HG03457 (cell line): ENCODE measurements at regions not wholly inside any gene's neighbourhood (a gene's known extent, or its start where the extent isn't known, plus 50 kb on each side); places are given as distances from the start of the nearest gene placed in this dataset.
"Not testable (repeated sequence)": the region's sequence is repeated elsewhere in the genome, so short reads cannot be mapped to it uniquely, and the experiment has no call there.

Source experiments
- ATAC-seq: cut with Tn5 transposase; IDR thresholded peaks from one replicate; pipeline ENCODE4 v1.9.1; 2021; ENCODE audit warnings: moderate number of reproducible peaks; ENCODE audit not compliant: unreplicated experiment

DNA sequence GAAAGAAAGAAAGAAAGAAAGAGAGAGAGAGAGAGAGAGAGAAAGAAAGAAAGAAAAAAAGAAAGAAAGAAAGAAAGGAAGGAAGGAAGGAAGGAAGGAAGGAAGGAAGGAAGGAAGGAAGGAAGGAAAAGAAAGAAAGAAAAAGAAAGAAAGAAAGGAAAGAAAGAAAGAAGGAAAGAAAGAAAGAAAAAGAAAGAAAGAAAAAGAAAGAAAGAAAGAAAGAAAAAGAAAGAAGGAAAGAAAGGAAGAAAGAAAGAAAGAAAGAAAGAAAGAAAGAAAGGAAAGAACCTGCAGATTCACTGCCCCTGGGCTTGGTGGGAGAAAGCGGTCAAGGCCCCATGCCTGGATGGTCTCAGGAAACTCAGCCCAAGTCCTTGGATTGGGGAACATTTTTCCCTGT is 1426.2 kb downstream of the BRD1 start:
- ATAC-seq: not testable (repeated sequence)

DNA sequence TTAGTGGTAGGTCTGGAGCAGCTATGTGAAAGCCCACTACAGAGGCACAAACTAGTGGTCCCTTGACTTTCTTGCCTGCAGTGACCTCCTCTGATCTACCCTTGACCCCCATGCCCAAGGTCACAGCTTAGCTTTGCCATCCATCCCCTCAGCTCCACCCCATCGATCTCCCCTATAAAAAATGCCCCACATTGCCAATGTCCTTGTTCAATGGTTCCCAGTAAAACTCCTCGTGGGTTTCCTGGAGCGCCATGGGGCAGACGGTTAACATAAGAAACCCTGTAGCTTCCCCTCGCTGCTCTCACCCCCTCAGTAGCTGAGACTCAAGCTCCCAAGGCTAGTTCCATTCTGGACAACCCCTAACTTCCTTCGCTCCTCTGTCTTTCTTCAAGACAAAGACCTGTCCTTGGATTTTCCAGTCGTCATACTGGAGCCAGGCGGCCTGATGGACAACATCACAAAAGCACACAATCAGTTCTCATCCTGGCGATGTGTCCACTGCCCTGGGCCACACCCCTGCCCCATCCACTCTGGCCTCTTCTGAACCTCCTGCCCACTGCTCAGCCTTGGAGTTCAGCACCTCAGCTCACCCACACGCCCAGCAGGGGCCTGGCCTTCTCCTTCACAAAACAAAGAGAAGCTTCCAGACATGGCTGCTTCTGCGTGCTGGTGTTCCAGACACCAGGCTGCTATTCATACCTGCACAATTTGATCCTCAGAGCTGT is 1429.3 kb downstream of the BRD1 start:
- ATAC-seq: no peak

DNA sequence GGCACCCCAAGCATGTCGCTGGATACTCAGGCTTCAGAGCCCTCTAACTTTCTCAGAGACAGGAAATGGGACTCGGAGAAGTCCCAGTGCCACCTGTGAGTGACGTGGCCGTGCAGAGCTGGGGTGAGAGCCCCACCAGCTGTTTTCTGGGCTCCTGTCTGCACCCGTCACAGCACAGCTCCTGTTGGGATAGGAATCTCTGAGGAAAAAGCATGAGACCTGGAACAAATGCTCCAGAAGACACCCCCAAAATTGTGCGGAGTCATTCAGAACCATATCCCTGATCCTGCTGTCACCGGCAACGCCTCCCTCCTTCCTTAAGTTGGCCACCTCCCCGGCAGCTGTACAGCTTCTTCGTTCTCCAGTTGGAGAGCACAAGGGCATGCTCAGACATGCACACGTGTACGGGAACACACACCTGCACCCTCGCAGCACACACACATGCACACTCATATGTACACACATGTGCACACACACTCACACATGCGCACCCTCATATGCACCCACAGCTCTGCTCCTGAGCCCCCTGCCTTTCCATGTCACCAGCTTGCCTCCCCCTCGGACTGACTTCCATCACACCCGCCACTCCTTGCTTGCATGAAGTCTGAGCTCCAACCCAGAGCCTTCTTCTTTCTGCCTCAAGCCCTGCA is 1430.0 kb downstream of the BRD1 start:
- no peak for ATAC-seq

- no peak for ATAC-seq
These were observed 1430.7 kb downstream of the BRD1 start for GRCh38 chr22:48396785-48397530.

DNA sequence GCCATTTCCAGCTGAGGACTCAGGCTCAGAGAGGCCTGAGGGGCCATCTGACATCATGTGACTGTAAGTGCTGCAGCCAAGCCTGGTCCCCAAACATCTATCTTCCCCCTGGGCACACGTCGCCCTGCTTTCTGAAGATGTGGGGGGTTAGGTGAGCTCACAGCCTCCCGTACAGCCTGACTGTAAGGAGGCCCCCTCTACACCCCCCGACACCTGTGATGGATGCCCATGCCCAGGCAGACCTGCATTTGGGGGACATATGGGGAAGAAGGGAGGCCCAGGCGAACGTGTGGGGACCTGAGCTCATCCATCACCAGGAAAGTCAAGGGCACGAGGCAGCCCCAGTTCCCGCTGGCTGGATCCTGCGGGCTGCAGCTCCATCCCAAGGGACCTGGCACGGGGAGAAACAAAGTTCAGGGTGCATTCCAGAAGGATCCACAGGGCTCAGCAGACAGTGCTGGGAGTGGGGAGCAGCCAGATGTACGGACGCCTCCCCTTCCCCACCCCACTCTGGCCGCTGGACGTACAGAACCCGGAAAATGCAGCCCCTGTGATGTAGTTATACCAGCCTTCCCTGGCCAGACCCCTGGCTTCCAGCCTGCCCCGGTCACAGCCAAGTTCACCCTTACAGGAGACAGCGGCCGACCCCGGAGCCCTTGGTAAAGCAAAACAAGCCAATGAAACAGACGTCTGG is 1431.4 kb downstream of the BRD1 start:
- ATAC-seq: no peak

DNA sequence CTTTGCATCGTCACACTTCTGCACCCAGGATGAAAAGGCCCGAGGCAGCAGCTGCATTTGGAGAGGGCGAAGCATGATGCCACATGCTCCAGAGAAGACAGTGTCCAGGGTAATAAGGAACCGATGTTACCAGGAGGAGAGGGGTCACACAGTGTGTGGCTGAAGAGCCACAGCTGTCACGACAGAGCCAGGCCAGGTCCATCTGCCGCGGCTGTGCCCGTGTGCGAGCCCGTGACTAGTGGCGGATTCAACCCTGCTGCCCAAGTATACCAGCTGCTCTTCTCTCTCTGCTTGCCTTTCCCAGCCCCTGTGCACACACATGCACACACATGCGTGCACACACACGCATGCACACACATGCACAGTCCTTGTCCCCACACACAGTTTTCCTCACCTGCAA is 1432.5 kb downstream of the BRD1 start:
- no peak for ATAC-seq

DNA sequence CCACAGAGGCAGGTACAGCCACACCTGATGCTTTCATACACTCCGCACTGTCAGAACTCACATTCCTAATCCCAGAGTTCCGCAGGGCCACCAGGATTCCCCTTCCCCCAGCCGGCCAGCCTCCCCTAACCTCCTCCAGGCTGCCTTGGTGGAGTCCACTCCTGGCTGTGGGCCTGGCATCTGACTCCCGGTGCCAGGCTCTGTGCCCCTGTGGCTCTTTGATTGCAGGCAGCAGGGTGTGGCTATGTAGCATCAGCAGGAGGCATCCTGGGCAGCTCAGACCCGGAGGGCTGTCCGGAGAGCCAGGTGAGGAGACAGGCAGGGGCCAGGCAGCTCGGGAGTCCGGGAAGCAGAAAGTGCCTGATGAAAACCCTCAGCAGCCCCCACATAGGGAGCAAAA is 1432.9 kb downstream of the BRD1 start:
- no peak for ATAC-seq

GRCh38 chr22:48393885-48394284 is 1433.8 kb downstream of the BRD1 start:
- no peak for ATAC-seq

DNA sequence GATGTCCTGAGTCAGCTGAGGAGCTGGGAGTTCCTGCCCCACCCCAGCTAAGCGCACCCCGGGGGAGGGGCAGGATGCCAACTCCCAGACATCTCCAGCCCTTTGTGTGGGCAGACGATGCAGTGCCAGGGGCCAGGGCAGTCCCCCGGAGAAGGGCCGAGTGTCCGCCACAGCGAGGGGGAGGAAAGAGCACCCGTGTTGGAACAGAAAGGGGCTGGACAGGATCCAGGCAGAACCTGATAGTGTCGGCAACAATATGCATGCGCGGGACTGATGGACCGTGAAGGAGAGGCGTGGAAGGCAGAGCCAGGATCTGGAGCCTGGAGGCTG is 1434.7 kb downstream of the BRD1 start:
- no peak for ATAC-seq

GRCh38 chr22:48391820-48392219 is 1435.9 kb downstream of the BRD1 start:
- no peak for ATAC-seq

- no peak for ATAC-seq
These were observed 1436.4 kb downstream of the BRD1 start for GRCh38 chr22:48391171-48391711.

DNA sequence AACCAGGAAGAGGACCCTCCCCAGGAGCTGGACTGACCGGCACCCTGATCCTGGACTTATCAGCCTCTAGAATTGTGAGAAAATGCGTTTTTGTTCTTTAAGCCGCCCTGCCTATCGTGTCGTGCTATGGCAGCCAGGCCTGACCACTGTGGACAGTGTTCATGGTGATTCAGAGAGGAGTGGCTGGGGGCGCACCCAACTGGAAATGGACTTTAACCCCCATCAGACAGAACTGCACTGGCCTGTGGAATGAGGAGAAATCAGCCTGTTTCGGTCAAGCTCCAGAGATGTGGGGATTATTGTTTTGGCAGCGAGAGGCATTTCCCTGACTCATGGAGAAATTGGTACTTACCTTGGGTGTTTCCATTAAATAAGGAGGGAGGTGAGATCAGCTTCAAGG is 1437.8 kb downstream of the BRD1 start:
- no peak for ATAC-seq

GRCh38 chr22:48382197-48382596 is 1445.5 kb downstream of the BRD1 start:
- ATAC-seq: no peak

DNA sequence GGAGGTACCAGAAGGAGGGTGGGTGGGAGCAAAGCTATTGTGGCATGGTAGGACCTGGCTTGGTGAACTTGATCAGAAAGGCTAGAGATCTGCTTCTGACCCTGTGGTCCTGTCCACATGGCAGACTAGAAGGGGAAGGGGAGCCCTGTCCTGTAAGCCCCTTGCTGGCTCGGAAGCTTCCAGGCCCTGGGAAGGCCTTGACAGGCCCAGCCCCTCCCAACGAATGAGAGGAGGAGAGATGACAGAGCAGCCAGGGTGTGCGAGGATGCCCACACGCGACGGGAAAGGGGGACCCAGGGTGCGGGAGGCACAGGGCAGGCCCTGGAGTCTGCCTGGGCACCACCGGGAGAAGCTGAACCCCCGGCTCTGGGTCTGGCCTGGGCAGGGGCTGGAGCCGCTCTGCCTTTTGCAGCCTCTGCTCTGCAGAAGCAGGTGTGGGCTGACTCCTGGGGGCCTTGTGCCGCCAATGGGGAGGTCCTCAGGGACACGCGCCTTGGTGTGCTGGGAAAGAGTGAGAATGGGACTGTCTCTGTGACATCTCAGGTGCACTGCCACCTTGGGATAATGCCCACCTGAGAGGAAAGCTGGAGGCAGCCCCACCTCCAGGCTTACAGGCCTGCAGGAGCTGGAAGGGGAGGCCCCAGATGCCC is 1447.5 kb downstream of the BRD1 start:
- no peak for ATAC-seq

DNA sequence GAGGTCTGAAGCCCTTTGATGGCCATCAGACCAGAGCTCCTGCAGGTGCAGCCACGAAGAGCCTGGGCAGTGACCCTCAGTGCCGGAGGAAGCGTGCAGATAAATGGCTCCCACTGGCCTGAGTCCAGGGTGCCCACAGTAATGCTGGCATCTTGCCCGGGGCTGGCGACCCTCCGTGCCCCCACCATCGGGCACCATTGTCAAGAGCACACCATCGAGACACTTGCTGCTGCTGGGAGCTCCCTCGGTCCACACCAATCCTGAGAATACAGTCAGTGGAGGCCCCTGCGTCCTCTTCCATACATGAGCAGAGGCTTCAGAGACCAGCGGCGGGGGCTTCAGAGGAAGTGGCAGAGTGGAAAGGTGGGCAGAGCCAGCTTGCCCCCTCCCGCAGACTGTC is 1448.3 kb downstream of the BRD1 start:
- ATAC-seq: no peak

DNA sequence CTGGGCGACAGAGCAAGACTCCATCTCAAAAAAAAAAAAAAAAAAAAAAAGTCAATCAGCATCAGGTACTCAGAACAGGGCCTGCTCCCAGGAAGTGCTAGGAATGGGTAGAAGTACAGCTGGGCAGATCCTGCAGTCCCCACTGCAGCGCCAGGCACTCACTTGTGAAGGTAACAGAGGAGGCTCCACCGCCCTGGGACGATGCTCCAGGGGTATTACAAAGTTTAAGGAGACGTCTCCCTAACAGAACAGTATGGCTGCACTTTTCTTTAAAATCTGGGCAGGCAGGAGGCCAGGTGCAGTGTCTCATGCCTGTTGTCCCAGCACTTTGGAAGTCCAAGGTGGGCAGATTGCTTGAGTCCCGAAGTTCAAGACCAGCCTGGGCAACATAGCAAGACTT is 1449.0 kb downstream of the BRD1 start:
- no peak for ATAC-seq

GRCh38 chr22:48376936-48377712 is 1450.5 kb downstream of the BRD1 start:
- ATAC-seq: no peak

DNA sequence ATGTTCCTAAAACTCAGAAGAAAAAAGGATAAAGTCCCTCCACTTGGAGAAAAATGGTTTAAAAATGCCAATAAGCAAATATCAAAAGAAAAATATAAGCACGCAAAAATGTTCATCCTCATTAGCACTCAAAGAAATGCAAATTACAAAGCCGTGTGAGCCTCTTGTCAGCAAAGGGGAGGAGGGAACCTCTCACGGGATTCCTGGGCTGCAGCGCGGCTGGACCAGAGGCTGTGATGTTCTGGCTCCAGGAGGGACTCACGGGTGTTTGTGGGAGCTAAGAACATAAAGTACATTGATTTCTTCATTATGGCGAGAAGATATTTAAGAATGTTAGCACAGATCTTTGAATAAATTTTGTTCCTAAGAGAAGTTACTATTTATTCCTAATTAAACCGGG is 1451.2 kb downstream of the BRD1 start:
- ATAC-seq: no peak

GRCh38 chr22:48373626-48374173 is 1454.0 kb downstream of the BRD1 start:
- no peak for ATAC-seq

- ATAC-seq: no peak
These were observed 1455.3 kb downstream of the BRD1 start for GRCh38 chr22:48372390-48372789.
